Activated naive CD8-positive, alpha-beta T cell treated with anti-CD3 and anti-CD28 coated beads for 36 hours (primary cell): ENCODE measurements at regions not wholly inside any gene's neighbourhood (a gene's known extent, or its start where the extent isn't known, plus 50 kb on each side); places are given as distances from the start of the nearest gene placed in this dataset.

Experiments used
- DNase-seq: peaks from one replicate; pipeline ENCODE4 v3.0.0; 2021
- H3K27ac Mint-ChIP-seq: one replicate; pipeline ENCODE4 v1.8.0; 2022; ENCODE audit warnings: mild to moderate bottlenecking, moderate library complexity, mixed read lengths
- H3K27me3 Mint-ChIP-seq: one replicate; pipeline ENCODE4 v1.8.0; 2022; ENCODE audit warnings: mild to moderate bottlenecking, mixed read lengths
- H3K36me3 Mint-ChIP-seq: one replicate; pipeline ENCODE4 v1.8.0; 2021; ENCODE audit warnings: mild to moderate bottlenecking, mixed read lengths
- H3K4me1 Mint-ChIP-seq: one replicate; pipeline ENCODE4 v1.8.0; 2021; ENCODE audit warnings: mixed read lengths
- H3K4me3 Mint-ChIP-seq: one replicate; pipeline ENCODE4 v1.8.0; 2022; ENCODE audit warnings: mild to moderate bottlenecking, moderate library complexity, mixed read lengths
- H3K9me3 Mint-ChIP-seq: one replicate; pipeline ENCODE4 v1.8.0; 2022; ENCODE audit warnings: mixed read lengths

DNA sequence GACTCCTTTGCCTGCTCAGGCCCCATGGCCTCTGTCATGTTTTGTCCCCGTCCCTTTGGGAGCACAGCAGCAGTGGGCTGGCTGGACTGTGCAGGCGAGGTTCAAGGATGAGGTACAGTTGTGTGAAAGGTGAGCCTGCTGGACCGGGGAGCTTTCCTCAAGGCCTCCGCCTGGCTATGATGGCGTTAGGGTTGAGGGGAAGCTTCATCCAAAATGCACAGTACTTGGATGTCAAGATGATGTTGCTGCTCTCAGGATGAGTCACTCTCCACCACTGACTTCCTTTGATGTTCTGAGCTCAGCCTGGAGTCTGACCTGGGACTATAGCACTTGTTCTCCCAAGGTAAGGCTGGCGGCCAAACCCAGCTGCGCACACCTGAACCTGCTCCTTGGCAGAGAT lies 152.7 kb upstream of the SHH start:
- Mint-ChIP-seq H3K4me1 (peaks cover 15% of the 10 kb centered on the region), H3K27me3 (peaks cover 14% of the 10 kb centered on the region), H3K9me3 (peaks cover 5% of the 10 kb centered on the region), H3K4me3 (no peak overlapping the region), H3K27ac (no peak overlapping the region), H3K36me3 (peaks cover 3% of the 10 kb centered on the region)
- peak; percentile 24 for DNase-seq

GRCh38 chr7:155964543-155964942 lies 152.3 kb upstream of the SHH start:
- Mint-ChIP-seq H3K4me3 (no peak overlapping the region), H3K27ac (no peak overlapping the region), H3K27me3 (peaks cover 14% of the 10 kb centered on the region), H3K36me3 (peaks cover 3% of the 10 kb centered on the region), H3K9me3 (peaks cover 5% of the 10 kb centered on the region), H3K4me1 (peaks cover 15% of the 10 kb centered on the region)
- no peak for DNase-seq

- H3K36me3 Mint-ChIP-seq, result peaks cover 3% of the 10 kb centered on the region
- no peak for DNase-seq
- H3K27ac Mint-ChIP-seq, result no peak overlapping the region
- peaks cover 14% of the 10 kb centered on the region for H3K27me3 Mint-ChIP-seq
- H3K9me3 Mint-ChIP-seq, result peaks cover 5% of the 10 kb centered on the region
- H3K4me1 Mint-ChIP-seq, result peaks cover 15% of the 10 kb centered on the region
- H3K4me3 Mint-ChIP-seq, result no peak overlapping the region
These were observed 151.5 kb upstream of the SHH start for GRCh38 chr7:155963771-155964195.

GRCh38 chr7:155963356-155963755 lies 151.1 kb upstream of the SHH start:
- Mint-ChIP-seq H3K36me3 (peaks cover 3% of the 10 kb centered on the region), H3K9me3 (peaks cover 5% of the 10 kb centered on the region), H3K27me3 (peaks cover 14% of the 10 kb centered on the region), H3K4me3 (no peak overlapping the region), H3K4me1 (peaks cover 15% of the 10 kb centered on the region), H3K27ac (no peak overlapping the region)
- DNase-seq, result no peak

DNA sequence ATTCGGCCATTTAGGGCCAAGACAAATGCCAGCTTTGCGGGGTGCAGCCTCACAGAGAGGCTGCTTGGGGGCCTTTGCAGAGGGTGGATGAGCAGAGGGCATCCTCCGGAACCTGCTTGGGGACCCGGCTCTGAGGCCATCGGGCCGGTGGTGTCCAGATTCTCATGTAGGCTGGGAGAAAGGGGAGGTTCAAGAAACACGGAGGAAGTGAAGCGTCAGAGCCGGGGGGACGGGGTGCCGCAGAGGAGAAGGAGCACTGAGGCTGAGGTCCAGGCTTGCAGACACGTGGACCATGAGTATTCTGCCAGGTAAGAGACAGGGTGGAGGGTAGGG lies 150.7 kb upstream of the SHH start:
- H3K27me3 Mint-ChIP-seq, result peaks cover 14% of the 10 kb centered on the region
- peaks cover 3% of the 10 kb centered on the region for H3K36me3 Mint-ChIP-seq
- no peak overlapping the region for H3K4me3 Mint-ChIP-seq
- H3K4me1 Mint-ChIP-seq, result peaks cover 15% of the 10 kb centered on the region
- no peak overlapping the region for H3K27ac Mint-ChIP-seq
- H3K9me3 Mint-ChIP-seq, result peaks cover 2% of the 10 kb centered on the region
- no peak for DNase-seq

DNA sequence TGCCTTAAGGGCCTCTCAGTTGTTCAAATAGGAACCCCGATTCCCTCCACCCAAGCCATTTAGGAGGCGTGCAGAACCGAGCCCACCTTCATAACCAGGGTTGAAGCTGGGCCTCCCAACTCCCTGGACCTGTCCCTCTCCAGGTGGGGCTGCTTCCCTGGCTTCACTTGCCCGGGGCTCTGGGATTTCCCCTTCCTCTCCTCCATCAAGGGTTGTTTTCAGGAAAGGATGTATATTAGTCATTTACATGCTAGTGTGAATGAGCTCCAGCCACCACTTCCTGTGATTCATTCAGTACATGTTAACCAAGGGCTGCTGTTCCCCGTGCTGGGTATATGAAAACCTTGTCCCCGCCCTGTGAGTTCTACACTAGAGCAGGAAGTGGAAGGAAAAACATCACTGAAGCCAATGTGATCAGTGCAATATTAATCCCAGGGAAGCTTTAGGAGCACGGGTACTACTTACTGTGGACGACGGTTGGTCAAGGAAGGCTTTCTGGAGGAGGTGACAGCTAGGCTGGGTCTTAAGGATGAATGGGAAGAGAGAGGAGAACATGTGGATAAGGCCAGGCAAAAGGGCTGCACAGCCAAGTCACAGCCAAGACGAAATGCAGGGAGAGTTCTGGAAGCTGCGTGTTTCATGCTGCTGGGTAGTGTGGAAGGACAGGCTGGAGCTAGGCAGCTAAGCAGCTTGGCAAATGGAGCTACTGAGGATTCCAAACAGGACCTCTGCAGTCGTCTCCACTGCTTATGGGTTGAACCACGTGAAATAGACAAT lies 150.1 kb upstream of the SHH start:
- peaks cover 15% of the 10 kb centered on the region for H3K4me1 Mint-ChIP-seq
- peak overlapping the region; percentile 87 for H3K27ac Mint-ChIP-seq
- H3K4me3 Mint-ChIP-seq, result peak overlapping the region; percentile 26
- peaks cover 3% of the 10 kb centered on the region for H3K36me3 Mint-ChIP-seq
- H3K9me3 Mint-ChIP-seq, result peaks cover 2% of the 10 kb centered on the region
- DNase-seq, result peak; percentile 47
- H3K27me3 Mint-ChIP-seq, result peaks cover 14% of the 10 kb centered on the region

GRCh38 chr7:155961241-155962190 lies 149.3 kb upstream of the SHH start:
- peaks cover 14% of the 10 kb centered on the region for H3K27me3 Mint-ChIP-seq
- H3K4me3 Mint-ChIP-seq, result no peak overlapping the region
- peaks cover 15% of the 10 kb centered on the region for H3K4me1 Mint-ChIP-seq
- peak overlapping the region; percentile 31 for H3K27ac Mint-ChIP-seq
- H3K9me3 Mint-ChIP-seq, result peaks cover 2% of the 10 kb centered on the region
- DNase-seq, result peak; percentile 41
- H3K36me3 Mint-ChIP-seq, result peaks cover 3% of the 10 kb centered on the region

DNA sequence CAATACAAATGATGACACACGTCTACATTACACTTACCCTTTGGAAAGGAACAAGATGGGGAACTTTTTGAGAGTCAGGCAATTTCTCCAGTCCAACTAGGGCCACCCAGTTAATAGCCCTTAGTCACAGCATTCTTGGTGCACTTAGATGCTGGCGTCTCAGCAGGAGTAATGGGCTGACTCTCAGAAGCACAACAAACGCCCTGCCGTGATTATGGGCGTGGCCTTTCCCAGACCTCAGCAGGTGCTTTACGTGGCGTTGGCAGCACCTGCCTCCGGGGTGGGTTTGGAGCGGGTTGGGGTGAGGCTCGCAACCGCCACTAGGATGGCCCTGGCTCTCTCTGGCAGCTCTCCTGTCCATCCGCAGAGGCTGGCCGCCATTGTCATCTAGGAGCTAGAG lies 147.6 kb upstream of the SHH start:
- no peak for DNase-seq
- Mint-ChIP-seq H3K27me3 (peaks cover 6% of the 10 kb centered on the region), H3K9me3 (peaks cover 2% of the 10 kb centered on the region), H3K4me1 (peaks cover 12% of the 10 kb centered on the region), H3K36me3 (peaks cover 3% of the 10 kb centered on the region), H3K4me3 (no peak overlapping the region), H3K27ac (no peak overlapping the region)

DNA sequence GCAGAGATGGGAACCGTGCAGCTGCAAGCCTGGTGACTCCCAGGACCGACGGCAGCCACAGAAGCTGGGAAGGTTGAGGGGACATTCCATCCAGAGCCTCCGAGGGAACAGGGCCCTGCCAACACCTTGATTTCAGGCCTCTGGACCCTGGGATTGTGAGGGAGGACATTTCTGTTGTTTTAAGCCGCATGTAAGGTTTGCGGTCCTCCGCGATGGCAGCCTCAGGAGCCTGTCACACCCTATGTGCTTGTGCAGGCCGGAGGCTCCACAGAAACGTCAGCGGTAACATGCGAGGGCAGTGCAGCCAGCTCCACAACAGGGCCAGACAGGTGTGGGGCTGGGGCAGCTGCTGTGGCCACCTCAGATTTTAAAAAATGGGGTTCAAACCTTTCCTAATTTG lies 144.7 kb upstream of the SHH start:
- no peaks in the 10 kb centered on the region for H3K9me3 Mint-ChIP-seq
- H3K27ac Mint-ChIP-seq, result no peak overlapping the region
- no peak overlapping the region for H3K4me3 Mint-ChIP-seq
- H3K4me1 Mint-ChIP-seq, result peaks cover 3% of the 10 kb centered on the region
- DNase-seq, result no peak
- H3K27me3 Mint-ChIP-seq, result peaks cover 6% of the 10 kb centered on the region
- H3K36me3 Mint-ChIP-seq, result no peaks in the 10 kb centered on the region

GRCh38 chr7:155955367-155955635 lies 143.0 kb upstream of the SHH start:
- Mint-ChIP-seq H3K27ac (no peak overlapping the region), H3K36me3 (no peaks in the 10 kb centered on the region), H3K4me3 (no peak overlapping the region), H3K27me3 (no peaks in the 10 kb centered on the region), H3K4me1 (no peaks in the 10 kb centered on the region), H3K9me3 (no peaks in the 10 kb centered on the region)
- DNase-seq, result no peak

DNA sequence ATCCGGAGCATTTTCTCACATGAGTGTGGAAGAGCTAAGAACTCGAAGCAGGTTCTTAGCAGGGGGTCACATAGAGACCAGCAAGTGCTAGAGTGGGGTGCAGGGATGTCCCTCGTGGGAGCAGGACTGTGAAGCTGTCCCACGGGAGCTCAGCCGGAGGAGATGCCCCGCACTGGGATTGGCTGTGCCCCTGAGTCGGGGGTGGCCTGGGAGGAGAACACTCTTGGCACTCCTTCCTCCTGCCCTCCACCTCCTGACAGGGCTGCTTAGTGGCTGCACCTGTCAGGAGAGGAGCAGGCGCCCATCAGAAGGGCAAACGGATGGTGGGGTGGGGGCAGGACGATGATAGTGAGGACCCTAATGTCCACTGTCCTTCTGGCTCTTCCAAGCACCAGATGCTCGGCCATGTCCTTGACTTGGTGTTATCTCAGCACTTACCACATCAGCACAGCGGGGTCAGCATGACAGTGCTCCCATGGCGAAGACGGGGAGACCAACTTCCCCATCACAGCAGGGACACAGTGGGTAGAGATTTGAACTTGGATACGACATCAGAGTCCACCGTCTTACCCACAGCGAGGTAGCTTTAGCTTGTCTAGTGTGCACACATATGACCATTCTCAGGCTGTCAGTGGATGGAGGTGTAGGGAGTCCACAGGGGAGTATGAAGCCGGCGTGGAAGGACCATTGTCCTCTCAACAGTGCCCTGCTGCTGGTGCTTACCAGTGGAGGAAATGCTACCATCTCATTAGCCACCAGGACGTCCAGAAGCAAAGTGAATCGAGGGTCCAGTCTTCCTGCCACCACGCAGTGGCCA lies 142.5 kb upstream of the SHH start:
- Mint-ChIP-seq H3K9me3 (no peaks in the 10 kb centered on the region), H3K36me3 (no peaks in the 10 kb centered on the region), H3K4me1 (no peaks in the 10 kb centered on the region), H3K27ac (no peak overlapping the region), H3K4me3 (no peak overlapping the region), H3K27me3 (no peaks in the 10 kb centered on the region)
- DNase-seq, result no peak

GRCh38 chr7:155953781-155954549 lies 141.7 kb upstream of the SHH start:
- H3K27me3 Mint-ChIP-seq, result peaks cover under 1% of the 10 kb centered on the region
- no peaks in the 10 kb centered on the region for H3K9me3 Mint-ChIP-seq
- no peaks in the 10 kb centered on the region for H3K4me1 Mint-ChIP-seq
- no peaks in the 10 kb centered on the region for H3K36me3 Mint-ChIP-seq
- H3K27ac Mint-ChIP-seq, result no peak overlapping the region
- DNase-seq, result no peak
- no peak overlapping the region for H3K4me3 Mint-ChIP-seq

DNA sequence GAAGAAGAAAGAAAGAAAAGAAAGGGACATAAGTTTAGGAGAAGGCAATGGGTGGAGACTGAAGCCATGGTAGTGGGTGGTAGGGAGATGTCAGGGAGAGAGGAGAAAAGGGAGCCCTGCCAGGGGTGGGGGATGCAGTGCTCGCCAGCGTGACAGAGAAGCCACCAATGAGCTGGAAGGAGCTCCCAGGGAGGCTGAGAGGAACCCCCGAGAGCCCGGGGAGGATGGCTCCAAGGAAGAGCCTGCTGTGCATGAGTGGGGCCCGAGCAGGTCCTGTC lies 141.2 kb upstream of the SHH start:
- H3K27ac Mint-ChIP-seq, result no peak overlapping the region
- no peaks in the 10 kb centered on the region for H3K9me3 Mint-ChIP-seq
- no peaks in the 10 kb centered on the region for H3K4me1 Mint-ChIP-seq
- H3K4me3 Mint-ChIP-seq, result no peak overlapping the region
- H3K36me3 Mint-ChIP-seq, result no peaks in the 10 kb centered on the region
- DNase-seq, result no peak
- peaks cover 3% of the 10 kb centered on the region for H3K27me3 Mint-ChIP-seq

DNA sequence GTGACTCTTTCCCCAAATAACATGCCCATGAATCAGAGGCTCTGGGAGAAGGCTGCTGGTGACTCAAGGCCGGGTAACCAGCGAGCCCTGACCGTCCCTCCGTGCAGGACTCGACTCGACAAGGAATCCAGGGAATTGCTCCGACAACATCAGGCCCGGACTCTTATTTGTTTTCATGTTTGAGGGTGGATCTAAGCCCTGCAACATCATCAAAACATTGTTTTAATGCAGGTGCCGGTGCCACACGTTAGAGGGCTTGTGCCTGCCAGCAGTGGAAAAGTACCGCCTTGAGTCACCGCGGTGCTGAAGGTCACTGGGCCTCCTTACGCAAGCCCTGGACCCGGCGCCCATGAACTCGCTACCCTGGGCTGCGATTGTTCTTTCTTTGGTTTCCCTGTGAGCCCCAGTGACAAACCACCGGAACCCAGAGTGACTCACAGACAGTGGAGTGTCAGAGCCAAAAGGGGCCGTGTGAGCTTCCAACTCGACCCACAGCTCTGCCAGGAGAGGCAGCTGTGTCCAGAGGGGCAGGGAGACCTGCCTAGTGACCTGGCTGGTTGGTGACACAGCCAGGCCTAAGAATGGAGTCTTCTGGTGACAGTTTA lies 139.4 kb upstream of the SHH start:
- Mint-ChIP-seq H3K4me3 (no peak overlapping the region), H3K27me3 (peaks cover 16% of the 10 kb centered on the region), H3K27ac (no peak overlapping the region), H3K36me3 (no peaks in the 10 kb centered on the region), H3K9me3 (no peaks in the 10 kb centered on the region), H3K4me1 (no peaks in the 10 kb centered on the region)
- no peak for DNase-seq
